ENCODE measurements at regions not wholly inside any gene's neighbourhood (a gene's known extent, or its start where the extent isn't known, plus 50 kb on each side); places are given as distances from the start of the nearest gene placed in this dataset.

- no peak overlapping the region for H3K4me3 ChIP-seq (ENCODE audit: low read depth, low read length)
- TF ChIP-seq CTCF (conservative IDR thresholded peaks at IDR 0.05; ENCODE audit: low read depth, low read length), result no peak
- no peak for DNase-seq (ENCODE audit: low read depth)
Measured at GRCh38 chr2:119065146-119065545, 93.4 kb downstream of the C1QL2 start.

DNA sequence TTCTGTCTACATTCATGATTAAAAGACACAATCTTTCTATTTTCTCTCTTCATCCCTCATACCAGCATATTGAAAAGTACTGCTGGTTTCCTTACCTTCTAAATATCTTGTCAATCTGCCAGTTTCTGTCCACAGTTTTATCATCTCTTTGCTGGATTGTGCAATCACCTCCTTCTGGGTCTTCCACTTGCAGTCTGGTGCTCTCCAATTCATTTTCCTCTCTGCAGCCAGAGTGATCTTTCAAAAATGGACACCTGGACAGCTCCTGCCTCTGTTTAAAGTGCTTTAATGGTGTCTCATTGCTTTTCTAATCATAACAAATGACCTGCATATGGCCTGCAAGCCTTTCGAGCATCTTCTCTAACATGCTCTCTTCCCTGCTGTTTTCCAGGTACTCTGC, 94.0 kb downstream of the C1QL2 start:
- DNase-seq (ENCODE audit: low read depth), result no peak
- no peak for TF ChIP-seq CTCF (conservative IDR thresholded peaks at IDR 0.05; ENCODE audit: low read depth, low read length)
- no peak overlapping the region for H3K4me3 ChIP-seq (ENCODE audit: low read depth, low read length)

- H3K4me3 ChIP-seq (ENCODE audit: low read depth, low read length), result no peak overlapping the region
- DNase-seq (ENCODE audit: low read depth), result no peak
- TF ChIP-seq CTCF (conservative IDR thresholded peaks at IDR 0.05; ENCODE audit: low read depth, low read length), result no peak
Measured at GRCh38 chr2:119063177-119063576, 95.4 kb downstream of the C1QL2 start.

- DNase-seq (ENCODE audit: low read depth), result no peak
- TF ChIP-seq CTCF (conservative IDR thresholded peaks at IDR 0.05; ENCODE audit: low read depth, low read length), result no peak
- H3K4me3 ChIP-seq (ENCODE audit: low read depth, low read length), result no peak overlapping the region
Measured at GRCh38 chr2:119062652-119063051, 95.9 kb downstream of the C1QL2 start.

DNA sequence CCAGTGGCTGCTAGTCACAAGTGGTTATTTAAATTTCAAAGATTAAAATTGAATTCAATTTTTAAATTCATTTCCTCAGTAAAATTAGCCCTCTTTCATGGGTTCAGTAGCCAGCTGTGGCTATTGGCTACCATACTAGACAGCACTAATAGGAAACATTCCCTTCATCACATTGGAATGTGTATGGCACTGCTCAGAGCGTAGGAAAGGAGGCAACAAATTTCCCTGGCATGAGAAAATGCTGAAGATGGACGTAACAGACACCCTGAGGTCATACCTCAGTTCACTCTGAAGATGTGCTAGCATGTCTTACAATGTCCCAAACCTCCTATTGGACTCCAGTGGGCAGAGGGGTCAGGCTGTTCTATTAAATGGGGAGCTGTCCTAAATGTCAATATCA, 96.4 kb downstream of the C1QL2 start:
- no peak for DNase-seq (ENCODE audit: low read depth)
- TF ChIP-seq CTCF (conservative IDR thresholded peaks at IDR 0.05; ENCODE audit: low read depth, low read length), result no peak
- no peak overlapping the region for H3K4me3 ChIP-seq (ENCODE audit: low read depth, low read length)

GRCh38 chr2:119059940-119060339, 98.6 kb downstream of the C1QL2 start:
- no peak for DNase-seq (ENCODE audit: low read depth)
- H3K4me3 ChIP-seq (ENCODE audit: low read depth, low read length), result no peak overlapping the region
- TF ChIP-seq CTCF (conservative IDR thresholded peaks at IDR 0.05; ENCODE audit: low read depth, low read length), result no peak

- H3K4me3 ChIP-seq (ENCODE audit: low read depth, low read length), result no peak overlapping the region
- no peak for TF ChIP-seq CTCF (conservative IDR thresholded peaks at IDR 0.05; ENCODE audit: low read depth, low read length)
Measured at GRCh38 chr2:119059287-119059686, 99.3 kb downstream of the C1QL2 start.

More at GRCh38 chr2:119059287-119059686, 99.3 kb downstream of the C1QL2 start:
- no peak for DNase-seq (ENCODE audit: low read depth)

All from epithelial cell of proximal tubule (primary cell).